HCT116 (cell line): ENCODE measurements at regions not wholly inside any gene's neighbourhood (a gene's known extent, or its start where the extent isn't known, plus 50 kb on each side); places are given as distances from the start of the nearest gene placed in this dataset.

Experiments
- ATAC-seq: fragments of 200-7000 bp; cut with Tn5 transposase; 2 replicates; pipeline ENCODE4 v1.9.1; 2020; ENCODE audit warnings: mild to moderate bottlenecking, moderate library complexity
- BruUV-seq: library from RNA; stranded (reverse); fragments of 400-500 nt; replicated peaks from 2 replicates; lab custom pipeline; 2021; lab: Mats Ljungman, UMichigan
- CTCF ChIA-PET: fragments of 300-600 bp; sonication (Branson Sonifier 250); formaldehyde crosslinking; loops from one replicate; lab custom pipeline; 2021; ENCODE audit warnings: antibody characterized with exemption; lab: Charles Lee
- POLR2A ChIA-PET: fragments of 300-600, 350-600 bp; sonication (Branson Sonifier 250); formaldehyde crosslinking; loops from one replicate; lab custom pipeline; 2021; ENCODE audit warnings: antibody characterized with exemption; lab: Charles Lee
- RAD21 ChIA-PET, 2 experiments: fragments of 300-600 bp; sonication (Branson Sonifier 250); formaldehyde crosslinking; loops; one replicate each; lab custom pipeline; 2023; ENCODE audit warnings: low total read pairs in 2 of 2; ENCODE audit not compliant: uncharacterized antibody in 2 of 2, unreplicated experiment in 2 of 2, low non-redundant PET in 1 of 2; lab: Charles Lee
- DNase-seq: peaks from one replicate; pipeline ENCODE4 v3.0.0-alpha.2; 2010; ENCODE audit warnings: low read depth, low spot score
- H2AFZ ChIP-seq: fragments of 200-600 bp; shearing (Covaris generic), sonication (generic); 2 replicates; pipeline ENCODE4 v1.6.1; 2017; ENCODE audit warnings: low read depth, mixed run types, mixed read lengths, antibody characterized with exemption, low read length; ENCODE audit not compliant: poor library complexity, severe bottlenecking
- H3K27ac ChIP-seq: 2 replicates; pipeline ENCODE4 v1.5.1; 2012; ENCODE audit warnings: low read depth, low read length
- H3K27me3 ChIP-seq: fragments of 200-600 bp; sonication (generic); 2 replicates; pipeline ENCODE4 v1.6.1; 2016; ENCODE audit warnings: mixed run types, low read length, mixed read lengths; ENCODE audit not compliant: insufficient read depth
- H3K36me3 ChIP-seq, 2 experiments: fragments of 200-500 bp in 1 of 2; fragments of 200-600 bp in 1 of 2; sonication (Bioruptor generic) in 1 of 2; sonication (generic) in 1 of 2; 2 replicates each; pipeline versions ENCODE4 v1.5.1 to v1.6.1; 2014 to 2016; ENCODE audit warnings: low read length in 2 of 2, inconsistent platforms in 1 of 2, mixed read lengths in 1 of 2, mixed run types in 1 of 2; ENCODE audit not compliant: insufficient read depth in 2 of 2, control insufficient read depth in 1 of 2
- H3K4me1 ChIP-seq, 2 experiments: fragments of 200-600 bp in 1 of 2; sonication (generic) in 1 of 2; 2 replicates each; pipeline versions ENCODE4 v1.5.1 to v1.6.1; 2012 to 2017; ENCODE audit warnings: low read length in 2 of 2, inconsistent platforms in 1 of 2, mild to moderate bottlenecking in 1 of 2, mixed read lengths in 1 of 2, mixed run types in 1 of 2, moderate library complexity in 1 of 2; ENCODE audit not compliant: insufficient read depth in 2 of 2, control insufficient read depth in 1 of 2
- H3K4me2 ChIP-seq: fragments of 200-600 bp; sonication (generic); 2 replicates; pipeline ENCODE4 v1.6.1; 2017; ENCODE audit warnings: mixed run types, low read length, mixed read lengths
- H3K4me3 ChIP-seq, 2 experiments: fragments of 200-600 bp in 1 of 2; sonication (generic) in 1 of 2; replicated peaks in 1 of 2; 2 replicates each; pipeline ENCODE4 v1.5.1; 2011 to 2016; ENCODE audit warnings: low read length in 2 of 2, control low read depth in 1 of 2, low read depth in 1 of 2, mild to moderate bottlenecking in 1 of 2, mixed read lengths in 1 of 2, mixed run types in 1 of 2
- H3K79me2 ChIP-seq: fragments of 200-600 bp; sonication (generic); 2 replicates; pipeline ENCODE4 v1.6.1; 2017; ENCODE audit warnings: mild to moderate bottlenecking, mixed run types, low read length, moderate library complexity, mixed read lengths; ENCODE audit not compliant: insufficient read depth
- H3K9ac ChIP-seq: fragments of 200-600 bp; sonication (generic); 2 replicates; pipeline ENCODE4 v1.6.1; 2016; ENCODE audit warnings: low read length, mixed read lengths
- H3K9me2 ChIP-seq: fragments of 200-600 bp; sonication (generic), shearing (Covaris generic); 2 replicates; pipeline ENCODE4 v1.6.1; 2017; ENCODE audit warnings: mixed run types, mild to moderate bottlenecking, moderate library complexity; ENCODE audit not compliant: insufficient read depth
- H3K9me3 ChIP-seq, 2 experiments: fragments of 200-500 bp in 1 of 2; fragments of 200-600 bp in 1 of 2; sonication (Bioruptor generic) in 1 of 2; sonication (generic) in 1 of 2; 2 replicates each; pipeline ENCODE4 v1.6.1; 2014 to 2017; ENCODE audit warnings: low read length in 2 of 2, mixed read lengths in 2 of 2, inconsistent platforms in 1 of 2, low read depth in 1 of 2, mild to moderate bottlenecking in 1 of 2, mixed run types in 1 of 2, moderate library complexity in 1 of 2; ENCODE audit not compliant: control insufficient read depth in 1 of 2, insufficient read depth in 1 of 2
- H4K20me1 ChIP-seq: fragments of 200-600 bp; sonication (generic), shearing (Covaris generic); 2 replicates; pipeline ENCODE4 v1.6.1; 2017; ENCODE audit warnings: mixed run types, mild to moderate bottlenecking, moderate library complexity; ENCODE audit not compliant: insufficient read depth
- ATF3 ChIP-seq: IDR thresholded peaks from 2 replicates; pipeline ENCODE4 v1.6.1; 2012
- CBX3 ChIP-seq: IDR thresholded peaks from 2 replicates; pipeline ENCODE4 v1.6.1; 2012; ENCODE audit warnings: low read depth
- CEBPB ChIP-seq: IDR thresholded peaks from 2 replicates; pipeline ENCODE4 v1.6.1; 2012; ENCODE audit warnings: low read depth
- CTCF ChIP-seq, 3 experiments: fragments of 200-600 bp in 1 of 3; sonication (generic) in 1 of 3; IDR thresholded peaks in 2 of 3; conservative IDR thresholded peaks in 1 of 3; 2 replicates each; pipeline ENCODE4 v1.5.1; 2012 to 2017; ENCODE audit warnings: low read depth in 2 of 3, low read length in 2 of 3, antibody characterized with exemption in 1 of 3, borderline replicate concordance in 1 of 3, control low read depth in 1 of 3, mild to moderate bottlenecking in 1 of 3, mixed read lengths in 1 of 3, mixed run types in 1 of 3, moderate library complexity in 1 of 3; ENCODE audit not compliant: insufficient read depth in 1 of 3
- EGR1 ChIP-seq: IDR thresholded peaks from 2 replicates; pipeline ENCODE4 v1.6.1; 2012; ENCODE audit warnings: low read depth
- ELF1 ChIP-seq: IDR thresholded peaks from 2 replicates; pipeline ENCODE4 v1.6.1; 2012; ENCODE audit warnings: low read depth, borderline replicate concordance
- EZH2 ChIP-seq: fragments of 200-600 bp; sonication (generic); IDR thresholded peaks from 2 replicates; pipeline ENCODE4 v1.6.1; 2017; ENCODE audit warnings: antibody characterized with exemption, mixed run types
- FOSL1 ChIP-seq: IDR thresholded peaks from 2 replicates; pipeline ENCODE4 v1.6.1; 2012; ENCODE audit warnings: low read depth
- POLR2A ChIP-seq: IDR thresholded peaks from 2 replicates; pipeline ENCODE4 v1.7.0; 2011; ENCODE audit warnings: borderline replicate concordance; ENCODE audit not compliant: insufficient read depth, insufficient read length; ENCODE audit errors: extremely low read depth
- POLR2AphosphoS5 ChIP-seq: IDR thresholded peaks from 2 replicates; pipeline ENCODE4 v1.6.1; 2011; ENCODE audit warnings: mild to moderate bottlenecking, low read depth, low read length, moderate library complexity
- RAD21 ChIP-seq: IDR thresholded peaks from 2 replicates; pipeline ENCODE4 v1.6.1; 2012; ENCODE audit warnings: low read depth, mild to moderate bottlenecking
- SIN3A ChIP-seq: IDR thresholded peaks from 2 replicates; pipeline ENCODE4 v1.6.1; 2012; ENCODE audit warnings: low read depth
- SP1 ChIP-seq: IDR thresholded peaks from 2 replicates; pipeline ENCODE4 v1.6.1; 2012; ENCODE audit warnings: low read depth
- SRF ChIP-seq: IDR thresholded peaks from 2 replicates; pipeline ENCODE4 v1.6.1; 2012; ENCODE audit warnings: low read depth
- TCF7L2 ChIP-seq: IDR thresholded peaks from 2 replicates; pipeline ENCODE4 v1.7.0; 2011; ENCODE audit warnings: borderline replicate concordance, inconsistent platforms; ENCODE audit not compliant: insufficient read depth, insufficient read length; ENCODE audit errors: extremely low read depth
- ZFX ChIP-seq: fragments of 450-650 bp; IDR thresholded peaks from 2 replicates; pipeline ENCODE4 v1.6.1; 2017
- ZNF274 ChIP-seq: fragments of 200-500 bp; sonication (Bioruptor generic); IDR thresholded peaks from 2 replicates; pipeline ENCODE4 v1.6.1; 2014; ENCODE audit warnings: mild to moderate bottlenecking, low read depth, low read length, inconsistent platforms
- intact Hi-C: fragments of 100-400 bp; cut with micrococcal nuclease; formaldehyde crosslinking; loops from 2 replicates; pipeline ENCODE4 v1.10.0; 2022
- TF ChIP-seq, protein P1 (sequence below): IDR thresholded peaks from 2 replicates; pipeline ENCODE4 v1.6.1; 2012

DNA sequence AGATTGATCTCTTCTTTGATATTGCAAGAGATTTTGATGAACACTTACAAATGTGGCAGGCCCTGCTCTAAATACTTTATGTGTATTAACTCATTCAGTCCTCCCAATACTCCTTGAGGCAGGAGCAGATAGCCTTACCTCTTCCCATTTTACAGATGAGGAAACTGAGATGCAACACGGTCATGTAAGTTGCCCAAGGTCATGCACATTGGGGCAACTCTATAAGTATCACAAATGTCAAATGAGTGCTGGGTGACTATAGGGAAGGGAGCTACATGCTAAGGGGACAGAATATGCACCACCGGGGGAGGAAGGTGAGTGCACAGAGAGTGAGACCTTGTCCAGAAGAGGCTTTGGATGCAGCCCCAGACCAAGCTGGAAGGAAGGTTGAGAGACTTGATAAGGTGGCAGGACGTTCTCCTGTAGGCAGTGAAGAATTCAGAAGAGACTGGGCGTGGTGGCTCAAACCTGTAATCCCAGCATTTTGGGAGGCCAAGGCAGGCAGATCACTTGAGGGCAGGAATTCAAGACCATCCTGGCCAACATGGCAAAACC is 132.3 kb upstream of the PWP1 start:
- H4K20me1 ChIP-seq: no peaks in the 10 kb centered on the region
- POLR2A ChIA-PET: no interaction called here

More for the DNA sequence above, 132.3 kb upstream of the PWP1 start:
- no peaks in the 10 kb centered on the region for H3K4me1 ChIP-seq
- TF ChIP-seq, protein P1, sequence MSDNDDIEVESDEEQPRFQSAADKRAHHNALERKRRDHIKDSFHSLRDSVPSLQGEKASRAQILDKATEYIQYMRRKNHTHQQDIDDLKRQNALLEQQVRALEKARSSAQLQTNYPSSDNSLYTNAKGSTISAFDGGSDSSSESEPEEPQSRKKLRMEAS: no peak
- no peak for TF ChIP-seq SP1
- TF ChIP-seq ZNF274: no peak
- no peak for TF ChIP-seq SRF
- no peak for TF ChIP-seq ATF3
- TF ChIP-seq EGR1: no peak
- TF ChIP-seq CTCF (IDR thresholded peaks at IDR 0.05 in 2 of 3, conservative IDR thresholded peaks at IDR 0.05 in 1 of 3; ENCODE audit: borderline replicate concordance in 1 of 3, insufficient read depth in 1 of 3, low read depth in 2 of 3, low read length in 2 of 3): no peak
- TF ChIP-seq ZFX: no peak
- no peak for TF ChIP-seq CEBPB
- no peak for TF ChIP-seq TCF7L2
- TF ChIP-seq FOSL1: no peak
- TF ChIP-seq SIN3A: no peak
- no peak for TF ChIP-seq CBX3
- TF ChIP-seq POLR2A: no peak
- TF ChIP-seq ELF1: no peak
- TF ChIP-seq RAD21: no peak
- no peak for TF ChIP-seq EZH2
- TF ChIP-seq POLR2AphosphoS5: no peak
- H3K4me2 ChIP-seq: no peak overlapping the region
- H3K27ac ChIP-seq: no peak overlapping the region
- intact Hi-C loops: no loop called here
- ChIA-PET CTCF (no interaction called here), RAD21 (no interaction called here)
- no peaks in the 10 kb centered on the region for H3K36me3 ChIP-seq
- H3K9me2 ChIP-seq: no peaks in the 10 kb centered on the region
- H3K4me3 ChIP-seq: no peak overlapping the region
- H3K9me3 ChIP-seq: no peaks in the 10 kb centered on the region
- no peak overlapping the region for H2AFZ ChIP-seq
- no TSS peak for BruUV-seq
- ATAC-seq: no peak
- no peaks in the 10 kb centered on the region for H3K27me3 ChIP-seq
- DNase-seq: no peak
- H3K79me2 ChIP-seq: no peaks in the 10 kb centered on the region
- H3K9ac ChIP-seq: no peak overlapping the region
